Suprapubic skin (tissue), 3 donors: ENCODE measurements at regions not wholly inside any gene's neighbourhood (a gene's known extent, or its start where the extent isn't known, plus 50 kb on each side); places are given as distances from the start of the nearest gene placed in this dataset.

Experiments used
- EP300 ChIP-seq: sonication (generic); formaldehyde crosslinking; IDR thresholded peaks from one replicate; pipeline ENCODE4 v1.6.1; 2017; ENCODE audit warnings: antibody characterized with exemption
- TF ChIP-seq, protein P1 (sequence below), 2 donors: fragments of 200-600 bp in 1 of 2; fragments of 450-650 bp in 1 of 2; sonication (generic) in 1 of 2; IDR thresholded peaks; one replicate each; pipeline ENCODE4 v1.5.1; 2016 to 2019; ENCODE audit warnings: antibody characterized with exemption in 2 of 2, mild to moderate bottlenecking in 1 of 2, moderate library complexity in 1 of 2

DNA sequence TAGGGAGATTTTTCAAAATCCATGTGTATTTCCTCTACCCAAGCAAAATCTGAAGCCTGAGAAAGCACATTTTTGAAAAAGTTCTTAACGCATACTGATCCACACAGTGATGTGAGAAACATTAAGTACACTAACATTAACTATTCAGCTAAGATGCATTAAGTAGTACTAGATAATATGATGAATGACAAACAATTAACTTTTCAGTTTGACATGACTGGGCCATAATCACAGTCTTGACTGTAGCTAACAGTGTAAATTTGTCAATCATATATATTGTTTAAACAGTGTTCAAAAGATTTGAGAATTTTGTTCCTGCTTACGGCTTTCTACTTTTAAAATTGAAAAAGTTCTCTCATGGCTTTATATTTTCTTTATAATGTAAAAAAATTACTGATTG lies 72.0 kb downstream of the CNTN3 start:
- no peak for TF ChIP-seq EP300
- TF ChIP-seq, protein P1, sequence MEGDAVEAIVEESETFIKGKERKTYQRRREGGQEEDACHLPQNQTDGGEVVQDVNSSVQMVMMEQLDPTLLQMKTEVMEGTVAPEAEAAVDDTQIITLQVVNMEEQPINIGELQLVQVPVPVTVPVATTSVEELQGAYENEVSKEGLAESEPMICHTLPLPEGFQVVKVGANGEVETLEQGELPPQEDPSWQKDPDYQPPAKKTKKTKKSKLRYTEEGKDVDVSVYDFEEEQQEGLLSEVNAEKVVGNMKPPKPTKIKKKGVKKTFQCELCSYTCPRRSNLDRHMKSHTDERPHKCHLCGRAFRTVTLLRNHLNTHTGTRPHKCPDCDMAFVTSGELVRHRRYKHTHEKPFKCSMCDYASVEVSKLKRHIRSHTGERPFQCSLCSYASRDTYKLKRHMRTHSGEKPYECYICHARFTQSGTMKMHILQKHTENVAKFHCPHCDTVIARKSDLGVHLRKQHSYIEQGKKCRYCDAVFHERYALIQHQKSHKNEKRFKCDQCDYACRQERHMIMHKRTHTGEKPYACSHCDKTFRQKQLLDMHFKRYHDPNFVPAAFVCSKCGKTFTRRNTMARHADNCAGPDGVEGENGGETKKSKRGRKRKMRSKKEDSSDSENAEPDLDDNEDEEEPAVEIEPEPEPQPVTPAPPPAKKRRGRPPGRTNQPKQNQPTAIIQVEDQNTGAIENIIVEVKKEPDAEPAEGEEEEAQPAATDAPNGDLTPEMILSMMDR (IDR thresholded peaks at IDR 0.05), result no peak
